ENCODE measurements at regions not wholly inside any gene's neighbourhood (a gene's known extent, or its start where the extent isn't known, plus 50 kb on each side); places are given as distances from the start of the nearest gene placed in this dataset.

- TF ChIP-seq POLR2AphosphoS5 (IDR thresholded peaks at IDR 0.05; ENCODE audit: low read depth, low read length), result no peak
- TF ChIP-seq SIN3A (IDR thresholded peaks at IDR 0.05; ENCODE audit: borderline replicate concordance, insufficient read depth, low read length), result no peak
Measured at GRCh38 chr14:71687166-71687831, 244.9 kb upstream of the RGS6 start.
